HG02981 (cell line): ENCODE measurements at regions not wholly inside any gene's neighbourhood (a gene's known extent, or its start where the extent isn't known, plus 50 kb on each side); places are given as distances from the start of the nearest gene placed in this dataset.
"Not testable (repeated sequence)": the region's sequence is repeated elsewhere in the genome, so short reads cannot be mapped to it uniquely, and the experiment has no call there.

Source experiments
- ATAC-seq: cut with Tn5 transposase; IDR thresholded peaks from one replicate; pipeline ENCODE4 v1.9.1; 2021; ENCODE audit warnings: mild to moderate bottlenecking, moderate library complexity; ENCODE audit not compliant: unreplicated experiment

GRCh38 chr3:64824394-64824909, 136.7 kb upstream of the ADAMTS9 start:
- no peak for ATAC-seq

- no peak for ATAC-seq
These were observed 130.4 kb upstream of the ADAMTS9 start for GRCh38 chr3:64818196-64818595.

GRCh38 chr3:64816355-64816754, 128.6 kb upstream of the ADAMTS9 start:
- ATAC-seq, result no peak

DNA sequence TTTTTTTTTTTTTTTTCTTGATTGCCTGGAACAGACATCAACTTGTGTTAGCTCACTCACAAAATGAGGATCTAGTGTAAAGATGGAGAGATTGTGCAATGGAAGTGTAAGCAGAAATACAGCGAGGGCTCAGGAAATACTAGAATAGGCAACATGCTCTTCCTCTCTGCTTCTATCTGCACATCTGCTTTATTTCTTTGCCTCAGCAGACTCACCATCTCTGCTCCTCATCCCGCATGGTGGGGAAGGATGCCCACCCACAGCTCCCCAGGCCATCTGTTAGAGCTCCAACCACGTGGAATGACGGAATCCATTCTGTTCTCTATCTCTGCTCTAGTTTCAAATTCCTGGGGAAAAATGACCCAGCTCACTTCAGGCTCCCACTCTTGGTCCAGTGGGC, 128.0 kb upstream of the ADAMTS9 start:
- no peak for ATAC-seq

DNA sequence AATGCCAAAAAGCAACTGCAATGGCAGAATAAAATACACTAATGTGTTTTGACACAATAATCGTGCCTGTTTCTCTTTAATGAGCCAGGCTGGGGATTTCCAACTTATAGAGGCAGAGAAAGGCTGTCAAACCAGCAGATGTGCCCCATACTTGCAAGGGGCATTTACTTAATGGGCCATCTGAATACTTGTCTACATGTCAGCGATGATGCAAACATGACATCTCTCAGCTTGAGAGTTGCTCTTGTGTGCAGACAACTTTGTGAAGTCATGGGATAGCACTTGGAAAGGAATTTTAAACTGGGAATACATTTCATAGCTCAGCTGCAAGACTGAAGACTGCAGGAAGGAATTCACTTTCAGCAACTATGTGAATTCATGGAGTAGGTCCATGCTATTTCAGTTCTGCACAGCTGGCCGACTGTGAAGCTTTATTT, 127.4 kb upstream of the ADAMTS9 start:
- ATAC-seq, result no peak

GRCh38 chr3:64814351-64814750, 126.6 kb upstream of the ADAMTS9 start:
- no peak for ATAC-seq

DNA sequence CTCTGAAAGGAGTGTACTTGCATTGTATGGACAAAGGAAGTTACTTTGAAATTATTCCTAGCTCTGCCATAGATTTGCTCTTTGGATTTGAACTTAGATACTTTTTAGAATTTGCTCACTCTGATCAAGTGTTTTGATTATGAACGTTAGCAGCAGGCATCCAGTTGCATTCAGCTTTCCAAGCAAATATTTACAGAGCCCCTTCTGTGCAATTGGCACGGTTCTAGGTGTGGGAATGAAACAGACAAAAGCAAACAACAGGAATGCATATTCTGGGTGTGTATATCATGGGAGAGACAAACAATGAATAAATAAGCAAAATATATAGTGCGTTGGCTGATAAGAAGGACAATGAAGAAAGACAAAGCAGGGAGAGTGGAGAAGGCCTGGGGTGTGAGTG, 125.5 kb upstream of the ADAMTS9 start:
- no peak for ATAC-seq

- ATAC-seq, result no peak
These were observed 121.3 kb upstream of the ADAMTS9 start for GRCh38 chr3:64809086-64809485.

DNA sequence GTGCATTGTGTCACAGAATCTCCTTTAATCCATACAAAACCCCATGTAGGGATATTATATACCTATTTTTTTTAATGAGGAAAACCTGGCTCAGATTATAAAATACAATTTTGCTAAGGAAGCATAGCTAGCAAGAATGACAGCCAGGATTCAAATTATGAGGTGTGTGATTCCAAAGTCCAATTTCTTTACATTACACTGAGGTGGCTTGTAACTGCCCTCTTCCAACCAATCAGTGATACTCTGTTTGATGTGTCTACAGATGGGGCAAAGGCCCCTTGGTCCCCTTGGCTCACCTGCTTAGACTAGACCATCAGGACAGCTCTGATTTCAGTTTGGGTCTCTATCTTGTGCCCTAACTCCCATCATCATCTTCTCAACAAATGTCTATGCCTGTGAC, 120.3 kb upstream of the ADAMTS9 start:
- ATAC-seq, result no peak

DNA sequence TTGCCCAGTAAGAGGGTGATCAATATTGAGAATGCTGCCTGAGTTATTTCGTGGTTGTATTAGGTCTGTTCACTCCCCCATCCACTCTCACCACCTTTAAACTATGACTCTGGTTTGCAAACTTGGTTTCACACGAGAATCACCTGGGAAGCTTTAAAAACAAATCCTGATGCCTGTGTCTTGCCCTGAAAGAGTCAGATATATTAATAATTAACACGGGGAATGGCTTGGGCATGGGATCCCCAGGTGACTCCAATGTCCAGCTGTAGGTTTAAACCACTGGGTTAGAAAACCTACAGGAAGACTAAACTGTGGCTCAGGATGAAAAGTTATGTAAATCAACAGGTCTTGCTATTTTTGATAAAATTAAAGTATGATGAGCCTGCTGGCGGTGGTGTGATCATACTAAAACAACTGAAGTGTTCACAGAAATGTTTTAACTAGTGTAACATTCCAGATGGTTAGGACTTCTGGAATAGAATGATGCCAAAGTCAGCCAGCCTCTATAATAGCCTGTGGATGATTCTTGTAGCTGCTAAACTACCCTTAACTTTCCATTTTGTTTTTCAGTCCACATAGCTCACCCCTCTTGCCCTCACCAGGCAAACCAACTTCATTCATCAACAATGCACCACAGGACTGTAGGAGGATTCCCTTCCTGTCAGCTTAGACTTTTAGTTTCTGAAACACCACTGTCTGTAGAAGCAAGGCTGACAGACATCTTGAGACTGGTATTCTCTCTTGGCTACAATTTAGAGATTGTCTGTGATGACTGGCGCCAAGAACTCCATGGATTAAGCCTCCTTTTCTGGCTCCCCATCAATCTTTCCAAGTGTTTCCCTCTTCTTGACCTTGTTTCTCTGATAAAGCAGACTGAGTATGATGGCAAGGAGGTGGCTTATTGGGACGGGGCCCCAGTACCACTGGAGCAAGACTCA, 119.1 kb upstream of the ADAMTS9 start:
- no peak for ATAC-seq

DNA sequence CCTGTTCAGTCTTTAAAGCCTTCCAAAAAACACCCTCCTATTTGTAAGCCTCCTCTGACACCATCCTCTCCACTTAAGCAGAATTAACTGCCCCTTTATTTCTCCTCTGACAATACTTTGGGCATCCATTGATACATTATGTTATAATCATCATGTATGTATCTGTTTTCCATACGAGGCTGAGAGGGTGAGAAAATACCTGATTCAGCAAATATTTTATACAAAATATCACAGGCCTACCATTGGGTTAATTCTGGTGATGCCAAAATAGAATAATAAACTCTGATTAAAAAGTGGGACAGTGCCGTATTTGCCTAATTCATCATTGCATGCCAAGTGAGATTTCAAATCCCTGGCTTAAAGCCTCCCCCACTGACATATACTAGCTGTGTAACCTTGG, 118.2 kb upstream of the ADAMTS9 start:
- ATAC-seq, result no peak

DNA sequence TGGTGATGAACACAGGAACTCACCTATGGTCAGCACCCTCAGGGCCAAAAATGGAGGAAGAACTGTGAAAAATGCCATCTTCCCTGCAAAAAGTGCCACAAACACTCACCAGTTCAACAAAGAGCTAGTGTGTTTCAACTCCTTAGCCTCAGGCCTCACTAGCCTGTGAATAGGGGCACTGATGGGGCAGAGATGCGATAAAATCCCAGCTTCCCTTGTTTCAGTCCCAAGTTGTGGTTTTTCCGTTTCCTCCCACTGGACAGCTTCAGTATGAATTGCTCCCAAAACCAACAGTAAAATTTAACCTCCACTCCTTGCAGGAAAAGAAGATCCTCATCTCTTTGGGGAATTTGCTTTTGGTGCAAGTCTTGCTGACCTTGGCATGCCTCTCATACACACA, 117.4 kb upstream of the ADAMTS9 start:
- no peak for ATAC-seq

DNA sequence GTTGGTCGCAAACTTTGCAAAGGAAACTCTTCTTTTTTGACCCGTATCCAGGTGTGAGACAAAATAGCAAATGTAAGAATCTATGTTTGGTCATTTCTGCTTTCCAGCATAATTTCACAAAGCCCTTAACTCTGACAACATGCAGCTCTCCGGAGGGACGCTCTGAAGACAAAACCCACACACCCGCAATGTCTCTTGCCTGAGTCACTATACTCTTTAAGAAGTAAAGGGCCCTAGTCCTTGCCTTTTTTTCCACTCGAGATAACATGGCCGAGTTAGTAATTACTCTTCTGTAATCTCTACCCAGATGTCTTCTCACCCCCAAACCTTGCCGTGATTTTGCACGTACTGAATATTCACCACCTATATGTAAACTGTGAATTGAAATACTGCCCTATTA, 115.7 kb upstream of the ADAMTS9 start:
- no peak for ATAC-seq

DNA sequence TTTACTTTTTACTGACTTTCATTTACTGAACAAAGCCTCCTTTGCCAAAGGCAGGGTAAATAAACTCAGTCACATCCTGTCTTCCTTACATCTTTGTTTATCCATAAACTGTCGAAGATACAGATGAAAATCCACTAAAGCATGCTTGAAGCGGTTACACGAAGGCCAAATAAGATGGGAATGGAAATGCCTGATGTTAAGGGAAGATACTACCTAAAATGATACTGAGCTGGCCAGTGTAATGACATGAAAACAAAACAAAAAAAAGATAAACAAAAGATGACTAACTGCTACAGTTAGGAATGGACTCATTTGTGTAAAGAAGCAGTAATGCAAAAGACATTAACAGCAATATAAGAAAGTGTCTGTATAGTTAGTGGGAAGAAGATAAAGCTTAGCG, 114.7 kb upstream of the ADAMTS9 start:
- ATAC-seq, result no peak

GRCh38 chr3:64801856-64802255, 114.1 kb upstream of the ADAMTS9 start:
- ATAC-seq, result no peak

DNA sequence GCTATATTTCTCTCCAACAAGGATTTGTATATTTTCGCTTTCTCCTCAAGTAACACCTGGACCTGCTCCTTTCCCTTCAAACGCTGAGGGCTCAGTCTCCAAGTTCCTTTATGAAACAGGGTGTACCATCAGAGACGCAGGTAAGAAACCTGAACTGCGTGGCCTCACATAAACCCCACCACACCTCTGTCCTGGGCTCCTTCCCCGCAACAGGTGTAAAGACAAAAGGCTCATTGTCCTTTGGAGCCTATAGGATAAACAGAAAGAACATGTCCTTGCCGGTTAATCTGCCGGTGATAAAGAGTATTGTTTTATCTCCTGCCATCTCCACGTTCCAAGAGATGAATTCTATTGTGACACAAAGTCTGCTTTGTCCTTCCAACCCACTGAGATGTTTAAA, 111.8 kb upstream of the ADAMTS9 start:
- ATAC-seq, result no peak

DNA sequence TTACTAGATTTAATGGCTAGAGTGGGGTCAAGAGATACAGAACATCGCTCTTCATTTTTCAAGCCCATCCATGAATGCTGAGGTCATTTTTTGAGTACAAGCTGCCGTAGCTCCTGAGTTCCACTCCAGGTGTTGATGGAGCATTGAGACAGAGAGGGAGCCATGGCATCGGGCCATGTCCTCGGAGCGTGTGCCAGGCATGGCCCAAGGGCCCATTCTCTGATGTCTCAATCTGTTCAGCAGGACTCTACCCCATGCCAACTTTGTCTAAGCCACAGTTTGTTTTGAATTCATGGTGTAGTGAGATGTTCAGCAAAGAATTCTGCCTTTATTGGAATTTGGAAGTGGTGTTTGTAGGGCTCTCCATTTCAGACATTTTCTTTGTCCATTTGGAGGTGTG, 110.5 kb upstream of the ADAMTS9 start:
- no peak for ATAC-seq

GRCh38 chr3:64796607-64797399, 109.0 kb upstream of the ADAMTS9 start:
- ATAC-seq, result no peak

GRCh38 chr3:64792445-64792844, 104.6 kb upstream of the ADAMTS9 start:
- ATAC-seq, result no peak

- ATAC-seq, result no peak
These were observed 101.3 kb upstream of the ADAMTS9 start for GRCh38 chr3:64789111-64789510.

- no peak for ATAC-seq
These were observed 95.4 kb upstream of the ADAMTS9 start for GRCh38 chr3:64783200-64783599.

DNA sequence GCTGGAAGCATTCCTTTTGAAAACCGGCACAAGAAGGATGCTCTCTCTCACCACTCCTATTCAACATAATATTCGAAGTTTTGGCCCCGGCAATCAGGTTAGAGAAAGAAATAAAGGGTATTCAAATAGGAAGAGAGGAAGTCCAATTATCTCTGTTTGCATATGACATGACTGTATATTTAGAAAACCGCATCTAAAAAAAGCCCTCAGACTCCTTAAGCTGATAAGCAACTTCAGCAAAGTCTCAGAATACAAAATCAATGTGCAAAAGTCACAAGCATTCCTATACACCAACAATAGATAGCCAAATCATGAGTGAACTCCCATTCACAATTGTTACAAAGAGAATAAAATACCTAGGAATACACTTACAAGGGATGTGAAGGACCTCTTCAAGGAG, 93.1 kb upstream of the ADAMTS9 start:
- not testable (repeated sequence) for ATAC-seq
